SK-N-SH (cell line): ENCODE measurements at regions not wholly inside any gene's neighbourhood (a gene's known extent, or its start where the extent isn't known, plus 50 kb on each side); places are given as distances from the start of the nearest gene placed in this dataset.
A peak's percentile ranks its signal among the peaks of the same experiment; 100 is the strongest.

Source experiments
- CTCF ChIA-PET: fragments of 300-600, 350-600 bp; formaldehyde crosslinking; extraction: SDS; loops from one replicate; lab custom pipeline; 2021; lab: Yijun Ruan, JAX
- POLR2A ChIA-PET: fragments of 350-600 bp; sonication (Branson Sonifier 250); formaldehyde crosslinking; extraction: SDS; loops from one replicate; lab custom pipeline; 2020; ENCODE audit warnings: antibody characterized with exemption, inconsistent platforms; lab: Yijun Ruan, JAX
- DNase-seq: peaks from one replicate; pipeline ENCODE4 v3.0.0; 2012
- H2AFZ ChIP-seq: fragments of 200-600 bp; sonication (generic); 2 replicates; pipeline ENCODE4 v1.8.1; 2016; ENCODE audit warnings: antibody characterized with exemption, mild to moderate bottlenecking, low read depth
- H3F3A ChIP-seq: fragments of 200-600 bp; sonication (generic); replicated peaks from 2 replicates; pipeline ENCODE3; 2016; ENCODE audit warnings: antibody characterized with exemption, mild to moderate bottlenecking; ENCODE audit not compliant: insufficient read depth
- H3K27ac ChIP-seq, 2 experiments: fragments of 200-500 bp in 1 of 2; fragments of 200-600 bp in 1 of 2; sonication (Bioruptor generic) in 1 of 2; sonication (generic), shearing (Covaris generic) in 1 of 2; 2 replicates each; pipeline versions ENCODE4 v1.5.1 to v1.6.1; 2014 to 2016; ENCODE audit warnings: low read depth in 2 of 2, inconsistent platforms in 1 of 2, low read length in 1 of 2, mild to moderate bottlenecking in 1 of 2, mixed read lengths in 1 of 2
- H3K27me3 ChIP-seq: fragments of 200-600 bp; sonication (generic), shearing (Covaris generic); 2 replicates; pipeline ENCODE4 v1.6.1; 2016; ENCODE audit warnings: mixed run types; ENCODE audit not compliant: insufficient read depth
- H3K36me3 ChIP-seq, 2 experiments: fragments of 200-500 bp in 1 of 2; fragments of 200-600 bp in 1 of 2; sonication (Bioruptor generic) in 1 of 2; sonication (generic) in 1 of 2; replicated peaks in 1 of 2; 2 replicates each; pipeline versions ENCODE3 to v1.5.1; 2014 to 2016; ENCODE audit warnings: low read length in 1 of 2, mild to moderate bottlenecking in 1 of 2; ENCODE audit not compliant: insufficient read depth in 2 of 2, control insufficient read depth in 1 of 2
- H3K4me1 ChIP-seq, 2 experiments: fragments of 200-500 bp in 1 of 2; fragments of 200-600 bp in 1 of 2; sonication (Bioruptor generic) in 1 of 2; sonication (generic), shearing (Covaris generic) in 1 of 2; 2 replicates each; pipeline versions ENCODE4 v1.5.1 to v1.6.1; 2014 to 2016; ENCODE audit warnings: low read depth in 1 of 2, low read length in 1 of 2, mixed run types in 1 of 2; ENCODE audit not compliant: insufficient read depth in 2 of 2, control insufficient read depth in 1 of 2
- H3K4me2 ChIP-seq: fragments of 200-600 bp; sonication (generic), shearing (Covaris generic); 2 replicates; pipeline ENCODE4 v1.6.1; 2017; ENCODE audit warnings: mixed run types
- H3K4me3 ChIP-seq, 2 experiments: fragments of 200-500 bp in 1 of 2; fragments of 200-600 bp in 1 of 2; sonication (Bioruptor generic) in 1 of 2; sonication (generic), shearing (Covaris generic) in 1 of 2; 2 replicates each; pipeline versions ENCODE4 v1.5.1 to v1.8.1; 2014 to 2016; ENCODE audit warnings: low read depth in 2 of 2, inconsistent platforms in 1 of 2, low read length in 1 of 2, mild to moderate bottlenecking in 1 of 2, mixed read lengths in 1 of 2, moderate library complexity in 1 of 2
- H3K79me2 ChIP-seq: fragments of 200-600 bp; sonication (generic); 2 replicates; pipeline ENCODE4 v1.8.1; 2017; ENCODE audit warnings: mild to moderate bottlenecking; ENCODE audit not compliant: insufficient read depth
- H3K9ac ChIP-seq: fragments of 200-600 bp; sonication (generic); 2 replicates; pipeline ENCODE4 v1.6.1; 2017; ENCODE audit warnings: mixed run types
- H3K9me2 ChIP-seq: fragments of 200-600 bp; sonication (generic); 2 replicates; pipeline ENCODE4 v1.6.1; 2017; ENCODE audit warnings: mixed run types
- H3K9me3 ChIP-seq: fragments of 200-600 bp; sonication (generic); 2 replicates; pipeline ENCODE4 v1.6.1; 2017; ENCODE audit warnings: mixed run types, mild to moderate bottlenecking, moderate library complexity
- H4K20me1 ChIP-seq: fragments of 200-600 bp; sonication (generic); 2 replicates; pipeline ENCODE4 v1.6.1; 2017; ENCODE audit warnings: mild to moderate bottlenecking, mixed run types; ENCODE audit not compliant: insufficient read depth
- ELF1 ChIP-seq: IDR thresholded peaks from 2 replicates; pipeline ENCODE4 v1.4.0; 2012
- EZH2phosphoT487 ChIP-seq: fragments of 200-600 bp; sonication (generic); IDR thresholded peaks from 2 replicates; pipeline ENCODE4 v1.6.1; 2017; ENCODE audit warnings: low read depth, mixed run types, mild to moderate bottlenecking, antibody characterized with exemption, moderate library complexity, borderline replicate concordance
- GABPA ChIP-seq: IDR thresholded peaks from 2 replicates; pipeline ENCODE4 v1.4.0; 2012; ENCODE audit warnings: low read depth, mild to moderate bottlenecking
- JUND ChIP-seq: IDR thresholded peaks from 2 replicates; pipeline ENCODE4 v1.4.0; 2012
- MXI1 ChIP-seq: IDR thresholded peaks from 2 replicates; pipeline ENCODE4 v1.6.1; 2012; ENCODE audit warnings: mild to moderate bottlenecking, low read depth, low read length, improper control_type of control experiment
- POLR2AphosphoS5 ChIP-seq: IDR thresholded peaks from 2 replicates; pipeline ENCODE4 v1.6.1; 2012; ENCODE audit warnings: low read depth, low read length
- RAD21 ChIP-seq: IDR thresholded peaks from 2 replicates; pipeline ENCODE4 v1.6.1; 2012; ENCODE audit warnings: mild to moderate bottlenecking, low read length
- RCOR1 ChIP-seq: fragments of 150-350 bp; IDR thresholded peaks from 2 replicates; pipeline ENCODE4 v1.6.1; 2017; ENCODE audit warnings: antibody characterized with exemption, low read length
- RXRA ChIP-seq: IDR thresholded peaks from 2 replicates; pipeline ENCODE4 v1.4.0; 2012; ENCODE audit warnings: low read depth, mild to moderate bottlenecking, borderline replicate concordance
- SMC3 ChIP-seq: IDR thresholded peaks from 2 replicates; pipeline ENCODE4 v1.6.1; 2012; ENCODE audit warnings: low read depth, low read length, improper control_type of control experiment
- TCF12 ChIP-seq: IDR thresholded peaks from 2 replicates; pipeline ENCODE4 v1.4.0; 2012
- WGBS: methylation state at CpG from one replicate; pipeline ENCODE4 v1.1.6; 2017; ENCODE audit warnings: low lambda C conversion rate; 5-methylcytosine and 5-hydroxymethylcytosine counted together
- TF ChIP-seq, protein P1 (sequence below): fragments of 200-600 bp; sonication (generic); IDR thresholded peaks from 2 replicates; pipeline ENCODE4 v1.6.1; 2017; ENCODE audit warnings: antibody characterized with exemption, mild to moderate bottlenecking, moderate library complexity
- TF ChIP-seq, protein P2 (sequence below): IDR thresholded peaks from 2 replicates; pipeline ENCODE4; 2012
- TF ChIP-seq, protein P3 (sequence below): IDR thresholded peaks from 2 replicates; pipeline ENCODE4 v1.4.0; 2012; ENCODE audit warnings: low read depth, borderline replicate concordance
- TF ChIP-seq, protein P4 (sequence below): IDR thresholded peaks from 2 replicates; pipeline ENCODE4 v1.6.1; 2012; ENCODE audit warnings: mild to moderate bottlenecking, low read depth, low read length, moderate library complexity

DNA sequence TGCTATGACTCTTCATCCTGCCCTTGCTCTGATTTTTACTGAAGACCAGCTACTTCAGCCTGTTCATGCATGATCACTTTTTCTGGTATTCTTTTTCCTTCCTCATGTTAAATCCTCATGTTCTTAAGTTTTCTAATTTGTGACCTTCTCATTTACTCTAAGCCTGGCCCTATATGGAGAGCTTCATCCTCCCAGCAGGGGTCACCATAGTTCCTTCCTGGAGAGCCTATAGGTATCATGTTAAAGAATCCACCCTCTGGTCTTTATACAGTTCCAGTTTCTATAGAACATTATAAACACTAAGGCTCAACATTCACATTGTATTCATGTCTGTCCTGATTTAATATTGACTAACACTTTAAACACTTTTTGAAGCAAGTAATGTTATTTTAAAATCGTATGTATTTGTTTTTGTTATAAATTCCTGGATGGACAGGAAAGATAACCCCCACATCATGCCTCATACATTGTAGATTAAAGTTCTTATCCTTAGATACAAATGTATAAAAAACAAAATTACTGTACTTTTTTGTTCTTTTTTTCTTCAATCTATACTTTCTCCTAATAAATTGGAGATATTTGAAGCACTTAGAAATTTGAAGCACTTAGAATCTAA, 53.8 kb upstream of the OTUD4 start:
- Histone ChIP-seq H3K36me3 (no peaks in the 10 kb centered on the region), H3K79me2 (no peaks in the 10 kb centered on the region), H3K27me3 (no peaks in the 10 kb centered on the region), H3K27ac (peak overlapping the region in 1 of 2 experiments; percentile 68; a peak in 1 of 4 replicates), H3F3A (peaks cover 15% of the 10 kb centered on the region), H3K4me1 (peaks cover 0 to 4% of the 10 kb centered on the region in 2 experiments; a peak in 2 of 4 replicates), H4K20me1 (no peaks in the 10 kb centered on the region), H3K4me2 (peak overlapping the region; percentile 7; the same call in 1 of the 2 replicates), H3K4me3 (no peak overlapping the region; a peak in 1 of 4 replicates), H3K9me3 (no peaks in the 10 kb centered on the region), H3K9me2 (no peaks in the 10 kb centered on the region), H2AFZ (peak overlapping the region; percentile 67; the same call in 1 of the 2 replicates), H3K9ac (no peak overlapping the region)
- CTCF ChIA-PET = interaction anchor here (0.6 to 4.9 kb wide), 27 partner anchors 10 to 628 kb away, joined by 3 to 60 read pairs (median 4); no protein-coding TSS in a partner anchor
- peak; percentile 65 for DNase-seq
- TF ChIP-seq RXRA (no peak), RAD21 (peak; percentile 96), ELF1 (no peak), SMC3 (peak; percentile 92), GABPA (no peak), TCF12 (no peak; the same call in 1 of the 2 replicates)
- TF ChIP-seq, protein P1, sequence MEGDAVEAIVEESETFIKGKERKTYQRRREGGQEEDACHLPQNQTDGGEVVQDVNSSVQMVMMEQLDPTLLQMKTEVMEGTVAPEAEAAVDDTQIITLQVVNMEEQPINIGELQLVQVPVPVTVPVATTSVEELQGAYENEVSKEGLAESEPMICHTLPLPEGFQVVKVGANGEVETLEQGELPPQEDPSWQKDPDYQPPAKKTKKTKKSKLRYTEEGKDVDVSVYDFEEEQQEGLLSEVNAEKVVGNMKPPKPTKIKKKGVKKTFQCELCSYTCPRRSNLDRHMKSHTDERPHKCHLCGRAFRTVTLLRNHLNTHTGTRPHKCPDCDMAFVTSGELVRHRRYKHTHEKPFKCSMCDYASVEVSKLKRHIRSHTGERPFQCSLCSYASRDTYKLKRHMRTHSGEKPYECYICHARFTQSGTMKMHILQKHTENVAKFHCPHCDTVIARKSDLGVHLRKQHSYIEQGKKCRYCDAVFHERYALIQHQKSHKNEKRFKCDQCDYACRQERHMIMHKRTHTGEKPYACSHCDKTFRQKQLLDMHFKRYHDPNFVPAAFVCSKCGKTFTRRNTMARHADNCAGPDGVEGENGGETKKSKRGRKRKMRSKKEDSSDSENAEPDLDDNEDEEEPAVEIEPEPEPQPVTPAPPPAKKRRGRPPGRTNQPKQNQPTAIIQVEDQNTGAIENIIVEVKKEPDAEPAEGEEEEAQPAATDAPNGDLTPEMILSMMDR = peak; percentile 95
- POLR2A ChIA-PET = no interaction called here
- 8% methylated on average over 1 of the region's 1 CpG for WGBS

DNA sequence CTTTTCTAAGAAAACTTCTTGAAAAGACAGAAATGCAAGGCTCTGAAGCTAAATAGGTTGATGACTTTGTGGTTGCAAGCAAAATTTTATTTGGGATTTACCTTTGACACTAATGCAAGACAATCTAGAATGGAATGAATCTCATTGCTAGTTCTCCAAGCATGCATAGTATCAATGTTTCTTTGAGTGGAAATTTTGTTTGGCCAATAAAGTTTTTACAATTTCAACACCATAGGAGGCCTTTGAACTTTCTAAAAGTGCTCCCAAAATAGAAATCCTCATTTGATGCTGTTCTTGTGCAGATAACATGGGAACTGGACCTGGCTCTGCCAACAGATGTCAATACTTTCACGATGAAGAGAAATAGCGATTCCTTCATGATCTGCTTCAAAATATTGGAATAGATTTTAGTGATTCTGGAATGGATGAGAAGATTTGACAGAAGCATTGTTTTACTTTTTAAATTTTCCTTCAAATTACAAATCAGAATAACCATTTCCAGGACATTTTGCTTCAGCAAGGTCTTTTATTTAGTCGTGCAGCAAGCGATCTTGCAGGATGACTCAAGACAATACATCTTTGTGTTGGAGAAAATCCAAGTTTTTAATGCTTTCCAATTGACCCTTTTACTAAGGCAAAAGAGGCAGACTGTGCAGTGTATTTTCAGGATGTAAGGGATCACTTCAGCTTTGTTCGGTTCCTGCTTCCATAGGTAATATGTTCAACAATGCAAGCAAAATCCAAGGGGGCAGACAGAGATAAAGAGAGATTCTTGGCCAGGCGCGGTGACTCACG, 51.7 kb upstream of the OTUD4 start:
- H3K4me2 ChIP-seq = peak overlapping the region; percentile 42; the same call in 1 of the 2 replicates
- H3K4me3 ChIP-seq = peak overlapping the region; percentile 12 to 55; a peak in 3 of 4 replicates
- H3F3A ChIP-seq = peaks cover 15% of the 10 kb centered on the region
- no peaks in the 10 kb centered on the region for H3K27me3 ChIP-seq
- peak overlapping the region; percentile 72 to 92; a peak in 3 of 4 replicates for H3K27ac ChIP-seq
- no peaks in the 10 kb centered on the region for H4K20me1 ChIP-seq
- H3K9me3 ChIP-seq = no peaks in the 10 kb centered on the region
- no peaks in the 10 kb centered on the region for H3K36me3 ChIP-seq
- ChIA-PET POLR2A (interaction anchor here (0.7 kb wide), 1 partner anchor 301 kb away, joined by 3 read pairs; no protein-coding TSS in a partner anchor), CTCF (interaction anchor here (1.0 to 1.9 kb wide), 2 partner anchors 17 to 377 kb away, joined by 3 to 8 read pairs; no protein-coding TSS in a partner anchor)
- DNase-seq = no peak
- 22% methylated on average over 8 of the region's 8 CpGs for WGBS
- H3K9me2 ChIP-seq = no peaks in the 10 kb centered on the region
- H2AFZ ChIP-seq = peak overlapping the region; percentile 80
- no peaks in the 10 kb centered on the region for H3K79me2 ChIP-seq
- H3K4me1 ChIP-seq = peaks cover 0 to 4% of the 10 kb centered on the region in 2 experiments; a peak in 2 of 4 replicates
- H3K9ac ChIP-seq = no peak overlapping the region
- TF ChIP-seq TCF12 (peak; percentile 80), EZH2phosphoT487 (no peak), ELF1 (no peak), MXI1 (no peak), RCOR1 (no peak), POLR2AphosphoS5 (no peak; the same call in 1 of the 2 replicates), JUND (peak; percentile 70), SMC3 (no peak)
- TF ChIP-seq, protein P2, sequence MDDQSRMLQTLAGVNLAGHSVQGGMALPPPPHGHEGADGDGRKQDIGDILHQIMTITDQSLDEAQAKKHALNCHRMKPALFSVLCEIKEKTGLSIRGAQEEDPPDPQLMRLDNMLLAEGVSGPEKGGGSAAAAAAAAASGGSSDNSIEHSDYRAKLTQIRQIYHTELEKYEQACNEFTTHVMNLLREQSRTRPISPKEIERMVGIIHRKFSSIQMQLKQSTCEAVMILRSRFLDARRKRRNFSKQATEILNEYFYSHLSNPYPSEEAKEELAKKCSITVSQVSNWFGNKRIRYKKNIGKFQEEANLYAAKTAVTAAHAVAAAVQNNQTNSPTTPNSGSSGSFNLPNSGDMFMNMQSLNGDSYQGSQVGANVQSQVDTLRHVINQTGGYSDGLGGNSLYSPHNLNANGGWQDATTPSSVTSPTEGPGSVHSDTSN = peak; percentile 73
- TF ChIP-seq, protein P3, sequence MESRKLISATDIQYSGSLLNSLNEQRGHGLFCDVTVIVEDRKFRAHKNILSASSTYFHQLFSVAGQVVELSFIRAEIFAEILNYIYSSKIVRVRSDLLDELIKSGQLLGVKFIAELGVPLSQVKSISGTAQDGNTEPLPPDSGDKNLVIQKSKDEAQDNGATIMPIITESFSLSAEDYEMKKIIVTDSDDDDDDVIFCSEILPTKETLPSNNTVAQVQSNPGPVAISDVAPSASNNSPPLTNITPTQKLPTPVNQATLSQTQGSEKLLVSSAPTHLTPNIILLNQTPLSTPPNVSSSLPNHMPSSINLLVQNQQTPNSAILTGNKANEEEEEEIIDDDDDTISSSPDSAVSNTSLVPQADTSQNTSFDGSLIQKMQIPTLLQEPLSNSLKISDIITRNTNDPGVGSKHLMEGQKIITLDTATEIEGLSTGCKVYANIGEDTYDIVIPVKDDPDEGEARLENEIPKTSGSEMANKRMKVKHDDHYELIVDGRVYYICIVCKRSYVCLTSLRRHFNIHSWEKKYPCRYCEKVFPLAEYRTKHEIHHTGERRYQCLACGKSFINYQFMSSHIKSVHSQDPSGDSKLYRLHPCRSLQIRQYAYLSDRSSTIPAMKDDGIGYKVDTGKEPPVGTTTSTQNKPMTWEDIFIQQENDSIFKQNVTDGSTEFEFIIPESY = no peak
- TF ChIP-seq, protein P4, sequence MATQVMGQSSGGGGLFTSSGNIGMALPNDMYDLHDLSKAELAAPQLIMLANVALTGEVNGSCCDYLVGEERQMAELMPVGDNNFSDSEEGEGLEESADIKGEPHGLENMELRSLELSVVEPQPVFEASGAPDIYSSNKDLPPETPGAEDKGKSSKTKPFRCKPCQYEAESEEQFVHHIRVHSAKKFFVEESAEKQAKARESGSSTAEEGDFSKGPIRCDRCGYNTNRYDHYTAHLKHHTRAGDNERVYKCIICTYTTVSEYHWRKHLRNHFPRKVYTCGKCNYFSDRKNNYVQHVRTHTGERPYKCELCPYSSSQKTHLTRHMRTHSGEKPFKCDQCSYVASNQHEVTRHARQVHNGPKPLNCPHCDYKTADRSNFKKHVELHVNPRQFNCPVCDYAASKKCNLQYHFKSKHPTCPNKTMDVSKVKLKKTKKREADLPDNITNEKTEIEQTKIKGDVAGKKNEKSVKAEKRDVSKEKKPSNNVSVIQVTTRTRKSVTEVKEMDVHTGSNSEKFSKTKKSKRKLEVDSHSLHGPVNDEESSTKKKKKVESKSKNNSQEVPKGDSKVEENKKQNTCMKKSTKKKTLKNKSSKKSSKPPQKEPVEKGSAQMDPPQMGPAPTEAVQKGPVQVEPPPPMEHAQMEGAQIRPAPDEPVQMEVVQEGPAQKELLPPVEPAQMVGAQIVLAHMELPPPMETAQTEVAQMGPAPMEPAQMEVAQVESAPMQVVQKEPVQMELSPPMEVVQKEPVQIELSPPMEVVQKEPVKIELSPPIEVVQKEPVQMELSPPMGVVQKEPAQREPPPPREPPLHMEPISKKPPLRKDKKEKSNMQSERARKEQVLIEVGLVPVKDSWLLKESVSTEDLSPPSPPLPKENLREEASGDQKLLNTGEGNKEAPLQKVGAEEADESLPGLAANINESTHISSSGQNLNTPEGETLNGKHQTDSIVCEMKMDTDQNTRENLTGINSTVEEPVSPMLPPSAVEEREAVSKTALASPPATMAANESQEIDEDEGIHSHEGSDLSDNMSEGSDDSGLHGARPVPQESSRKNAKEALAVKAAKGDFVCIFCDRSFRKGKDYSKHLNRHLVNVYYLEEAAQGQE = no peak
